HUES48 (cell line): ENCODE measurements at regions not wholly inside any gene's neighbourhood (a gene's known extent, or its start where the extent isn't known, plus 50 kb on each side); places are given as distances from the start of the nearest gene placed in this dataset.

Source experiments
- H3K27ac ChIP-seq: one replicate; pipeline ENCODE4 v1.7.0; 2013; ENCODE audit warnings: low read depth, low read length, inconsistent platforms
- H3K27me3 ChIP-seq: 2 replicates; pipeline ENCODE4 v1.6.1; 2013; ENCODE audit warnings: mild to moderate bottlenecking, low read length; ENCODE audit not compliant: control insufficient read depth, insufficient read depth
- H3K36me3 ChIP-seq: 2 replicates; pipeline ENCODE4 v1.6.1; 2013; ENCODE audit warnings: low read length; ENCODE audit not compliant: control insufficient read depth, insufficient read depth
- H3K4me1 ChIP-seq: 2 replicates; pipeline ENCODE4 v1.6.1; 2013; ENCODE audit warnings: mild to moderate bottlenecking, low read length; ENCODE audit not compliant: control insufficient read depth, insufficient read depth
- H3K4me3 ChIP-seq: 2 replicates; pipeline ENCODE4 v1.5.1; 2013; ENCODE audit warnings: mild to moderate bottlenecking, low read depth, low read length
- H3K9ac ChIP-seq: 2 replicates; pipeline ENCODE4 v1.6.1; 2013; ENCODE audit warnings: mild to moderate bottlenecking, low read depth, low read length, moderate library complexity
- H3K9me3 ChIP-seq: 2 replicates; pipeline ENCODE4 v1.6.1; 2013; ENCODE audit warnings: low read length; ENCODE audit not compliant: control insufficient read depth, insufficient read depth

- H3K4me1 ChIP-seq = no peaks in the 10 kb centered on the region
- H3K27ac ChIP-seq = no peak overlapping the region
- peaks cover 27% of the 10 kb centered on the region for H3K36me3 ChIP-seq
- H3K9me3 ChIP-seq = no peaks in the 10 kb centered on the region
- H3K9ac ChIP-seq = no peak overlapping the region
- H3K27me3 ChIP-seq = no peaks in the 10 kb centered on the region
- no peak overlapping the region for H3K4me3 ChIP-seq
Observed at GRCh38 chr6:22053391-22053997, 243.3 kb downstream of the PRL start.

- Histone ChIP-seq H3K27ac (no peak overlapping the region), H3K9ac (no peak overlapping the region), H3K27me3 (no peaks in the 10 kb centered on the region), H3K36me3 (peaks cover 22% of the 10 kb centered on the region), H3K4me1 (no peaks in the 10 kb centered on the region), H3K9me3 (no peaks in the 10 kb centered on the region), H3K4me3 (no peak overlapping the region)
Observed at GRCh38 chr6:22056398-22056797, 240.4 kb downstream of the PRL start.

GRCh38 chr6:22057962-22058361, 238.9 kb downstream of the PRL start:
- Histone ChIP-seq H3K4me1 (no peaks in the 10 kb centered on the region), H3K27me3 (no peaks in the 10 kb centered on the region), H3K9me3 (no peaks in the 10 kb centered on the region), H3K9ac (no peak overlapping the region), H3K4me3 (no peak overlapping the region), H3K27ac (no peak overlapping the region), H3K36me3 (peaks cover 21% of the 10 kb centered on the region)

GRCh38 chr6:22059126-22059525, 237.7 kb downstream of the PRL start:
- no peak overlapping the region for H3K9ac ChIP-seq
- H3K4me1 ChIP-seq = no peaks in the 10 kb centered on the region

GRCh38 chr6:22059946-22060345, 236.9 kb downstream of the PRL start:
- Histone ChIP-seq H3K4me3 (no peak overlapping the region), H3K9ac (no peak overlapping the region), H3K4me1 (no peaks in the 10 kb centered on the region), H3K9me3 (no peaks in the 10 kb centered on the region), H3K27me3 (no peaks in the 10 kb centered on the region), H3K36me3 (peaks cover 18% of the 10 kb centered on the region), H3K27ac (no peak overlapping the region)

More at GRCh38 chr6:22059126-22059525, 237.7 kb downstream of the PRL start:
- Histone ChIP-seq H3K36me3 (peaks cover 24% of the 10 kb centered on the region), H3K9me3 (no peaks in the 10 kb centered on the region), H3K27me3 (no peaks in the 10 kb centered on the region), H3K4me3 (no peak overlapping the region), H3K27ac (no peak overlapping the region)

- no peak overlapping the region for H3K9ac ChIP-seq
Observed at GRCh38 chr6:22062807-22063408, 233.9 kb downstream of the PRL start.

GRCh38 chr6:22064558-22064957, 232.3 kb downstream of the PRL start:
- no peak overlapping the region for H3K9ac ChIP-seq
- no peaks in the 10 kb centered on the region for H3K4me1 ChIP-seq
- no peak overlapping the region for H3K4me3 ChIP-seq
- peaks cover 6% of the 10 kb centered on the region for H3K36me3 ChIP-seq
- H3K9me3 ChIP-seq = no peaks in the 10 kb centered on the region
- H3K27me3 ChIP-seq = no peaks in the 10 kb centered on the region
- H3K27ac ChIP-seq = no peak overlapping the region

More at GRCh38 chr6:22062807-22063408, 233.9 kb downstream of the PRL start:
- Histone ChIP-seq H3K27ac (no peak overlapping the region), H3K4me1 (no peaks in the 10 kb centered on the region), H3K9me3 (no peaks in the 10 kb centered on the region), H3K4me3 (no peak overlapping the region), H3K27me3 (no peaks in the 10 kb centered on the region), H3K36me3 (peaks cover 6% of the 10 kb centered on the region)

GRCh38 chr6:22067122-22067521, 229.7 kb downstream of the PRL start:
- Histone ChIP-seq H3K9ac (no peak overlapping the region), H3K27ac (no peak overlapping the region), H3K27me3 (no peaks in the 10 kb centered on the region), H3K36me3 (peaks cover 6% of the 10 kb centered on the region), H3K4me3 (no peak overlapping the region), H3K9me3 (no peaks in the 10 kb centered on the region), H3K4me1 (peaks cover 17% of the 10 kb centered on the region)

GRCh38 chr6:22067671-22068070, 229.2 kb downstream of the PRL start:
- Histone ChIP-seq H3K4me3 (no peak overlapping the region), H3K9ac (no peak overlapping the region), H3K27ac (no peak overlapping the region), H3K27me3 (no peaks in the 10 kb centered on the region), H3K36me3 (peaks cover 6% of the 10 kb centered on the region), H3K9me3 (no peaks in the 10 kb centered on the region), H3K4me1 (peaks cover 17% of the 10 kb centered on the region)

GRCh38 chr6:22068561-22069305, 228.1 kb downstream of the PRL start:
- H3K36me3 ChIP-seq = no peaks in the 10 kb centered on the region
- H3K9ac ChIP-seq = no peak overlapping the region
- no peak overlapping the region for H3K4me3 ChIP-seq
- no peaks in the 10 kb centered on the region for H3K27me3 ChIP-seq
- H3K4me1 ChIP-seq = peaks cover 17% of the 10 kb centered on the region
- H3K9me3 ChIP-seq = no peaks in the 10 kb centered on the region
- no peak overlapping the region for H3K27ac ChIP-seq

GRCh38 chr6:22069306-22069800, 227.5 kb downstream of the PRL start:
- H3K9me3 ChIP-seq = no peaks in the 10 kb centered on the region
- H3K4me1 ChIP-seq = peaks cover 17% of the 10 kb centered on the region
- H3K9ac ChIP-seq = no peak overlapping the region
- no peak overlapping the region for H3K27ac ChIP-seq
- H3K27me3 ChIP-seq = no peaks in the 10 kb centered on the region
- H3K4me3 ChIP-seq = no peak overlapping the region
- H3K36me3 ChIP-seq = no peaks in the 10 kb centered on the region
